HCT116 (cell line): ENCODE measurements at regions not wholly inside any gene's neighbourhood (a gene's known extent, or its start where the extent isn't known, plus 50 kb on each side); places are given as distances from the start of the nearest gene placed in this dataset.

ENCODE experiments used
- ATAC-seq: fragments of 200-7000 bp; cut with Tn5 transposase; 2 replicates; pipeline ENCODE4 v1.9.1; 2020; ENCODE audit warnings: mild to moderate bottlenecking, moderate library complexity
- BruUV-seq: library from RNA; stranded (reverse); fragments of 400-500 nt; replicated peaks from 2 replicates; lab custom pipeline; 2021; lab: Mats Ljungman, UMichigan
- CTCF ChIA-PET: fragments of 300-600 bp; sonication (Branson Sonifier 250); formaldehyde crosslinking; loops from one replicate; lab custom pipeline; 2021; ENCODE audit warnings: antibody characterized with exemption; lab: Charles Lee
- POLR2A ChIA-PET: fragments of 300-600, 350-600 bp; sonication (Branson Sonifier 250); formaldehyde crosslinking; loops from one replicate; lab custom pipeline; 2021; ENCODE audit warnings: antibody characterized with exemption; lab: Charles Lee
- RAD21 ChIA-PET, 2 experiments: fragments of 300-600 bp; sonication (Branson Sonifier 250); formaldehyde crosslinking; loops; one replicate each; lab custom pipeline; 2023; ENCODE audit warnings: low total read pairs in 2 of 2; ENCODE audit not compliant: uncharacterized antibody in 2 of 2, unreplicated experiment in 2 of 2, low non-redundant PET in 1 of 2; lab: Charles Lee
- DNase-seq: peaks from one replicate; pipeline ENCODE4 v3.0.0-alpha.2; 2010; ENCODE audit warnings: low read depth, low spot score
- H2AFZ ChIP-seq: fragments of 200-600 bp; shearing (Covaris generic), sonication (generic); 2 replicates; pipeline ENCODE4 v1.6.1; 2017; ENCODE audit warnings: low read depth, mixed run types, mixed read lengths, antibody characterized with exemption, low read length; ENCODE audit not compliant: poor library complexity, severe bottlenecking
- H3K27ac ChIP-seq: 2 replicates; pipeline ENCODE4 v1.5.1; 2012; ENCODE audit warnings: low read depth, low read length
- H3K27me3 ChIP-seq: fragments of 200-600 bp; sonication (generic); 2 replicates; pipeline ENCODE4 v1.6.1; 2016; ENCODE audit warnings: mixed run types, low read length, mixed read lengths; ENCODE audit not compliant: insufficient read depth
- H3K36me3 ChIP-seq, 2 experiments: fragments of 200-500 bp in 1 of 2; fragments of 200-600 bp in 1 of 2; sonication (Bioruptor generic) in 1 of 2; sonication (generic) in 1 of 2; 2 replicates each; pipeline versions ENCODE4 v1.5.1 to v1.6.1; 2014 to 2016; ENCODE audit warnings: low read length in 2 of 2, inconsistent platforms in 1 of 2, mixed read lengths in 1 of 2, mixed run types in 1 of 2; ENCODE audit not compliant: insufficient read depth in 2 of 2, control insufficient read depth in 1 of 2
- H3K4me1 ChIP-seq, 2 experiments: fragments of 200-600 bp in 1 of 2; sonication (generic) in 1 of 2; 2 replicates each; pipeline versions ENCODE4 v1.5.1 to v1.6.1; 2012 to 2017; ENCODE audit warnings: low read length in 2 of 2, inconsistent platforms in 1 of 2, mild to moderate bottlenecking in 1 of 2, mixed read lengths in 1 of 2, mixed run types in 1 of 2, moderate library complexity in 1 of 2; ENCODE audit not compliant: insufficient read depth in 2 of 2, control insufficient read depth in 1 of 2
- H3K4me2 ChIP-seq: fragments of 200-600 bp; sonication (generic); 2 replicates; pipeline ENCODE4 v1.6.1; 2017; ENCODE audit warnings: mixed run types, low read length, mixed read lengths
- H3K4me3 ChIP-seq, 2 experiments: fragments of 200-600 bp in 1 of 2; sonication (generic) in 1 of 2; replicated peaks in 1 of 2; 2 replicates each; pipeline ENCODE4 v1.5.1; 2011 to 2016; ENCODE audit warnings: low read length in 2 of 2, control low read depth in 1 of 2, low read depth in 1 of 2, mild to moderate bottlenecking in 1 of 2, mixed read lengths in 1 of 2, mixed run types in 1 of 2
- H3K79me2 ChIP-seq: fragments of 200-600 bp; sonication (generic); 2 replicates; pipeline ENCODE4 v1.6.1; 2017; ENCODE audit warnings: mild to moderate bottlenecking, mixed run types, low read length, moderate library complexity, mixed read lengths; ENCODE audit not compliant: insufficient read depth
- H3K9ac ChIP-seq: fragments of 200-600 bp; sonication (generic); 2 replicates; pipeline ENCODE4 v1.6.1; 2016; ENCODE audit warnings: low read length, mixed read lengths
- H3K9me2 ChIP-seq: fragments of 200-600 bp; sonication (generic), shearing (Covaris generic); 2 replicates; pipeline ENCODE4 v1.6.1; 2017; ENCODE audit warnings: mixed run types, mild to moderate bottlenecking, moderate library complexity; ENCODE audit not compliant: insufficient read depth
- H3K9me3 ChIP-seq, 2 experiments: fragments of 200-500 bp in 1 of 2; fragments of 200-600 bp in 1 of 2; sonication (Bioruptor generic) in 1 of 2; sonication (generic) in 1 of 2; 2 replicates each; pipeline ENCODE4 v1.6.1; 2014 to 2017; ENCODE audit warnings: low read length in 2 of 2, mixed read lengths in 2 of 2, inconsistent platforms in 1 of 2, low read depth in 1 of 2, mild to moderate bottlenecking in 1 of 2, mixed run types in 1 of 2, moderate library complexity in 1 of 2; ENCODE audit not compliant: control insufficient read depth in 1 of 2, insufficient read depth in 1 of 2
- H4K20me1 ChIP-seq: fragments of 200-600 bp; sonication (generic), shearing (Covaris generic); 2 replicates; pipeline ENCODE4 v1.6.1; 2017; ENCODE audit warnings: mixed run types, mild to moderate bottlenecking, moderate library complexity; ENCODE audit not compliant: insufficient read depth
- ATF3 ChIP-seq: IDR thresholded peaks from 2 replicates; pipeline ENCODE4 v1.6.1; 2012
- EZH2 ChIP-seq: fragments of 200-600 bp; sonication (generic); IDR thresholded peaks from 2 replicates; pipeline ENCODE4 v1.6.1; 2017; ENCODE audit warnings: antibody characterized with exemption, mixed run types
- EZH2phosphoT487 ChIP-seq: fragments of 200-600 bp; IDR thresholded peaks from 2 replicates; pipeline ENCODE4 v1.6.1; 2018; ENCODE audit warnings: antibody characterized with exemption, borderline replicate concordance
- JUND ChIP-seq: IDR thresholded peaks from 2 replicates; pipeline ENCODE4 v1.6.1; 2012
- MAX ChIP-seq: IDR thresholded peaks from 2 replicates; pipeline ENCODE4 v1.6.1; 2012
- POLR2A ChIP-seq: IDR thresholded peaks from 2 replicates; pipeline ENCODE4 v1.7.0; 2011; ENCODE audit warnings: borderline replicate concordance; ENCODE audit not compliant: insufficient read depth, insufficient read length; ENCODE audit errors: extremely low read depth
- REST ChIP-seq: IDR thresholded peaks from 2 replicates; pipeline ENCODE4 v1.6.1; 2012; ENCODE audit warnings: low read depth
- SIN3A ChIP-seq: IDR thresholded peaks from 2 replicates; pipeline ENCODE4 v1.6.1; 2012; ENCODE audit warnings: low read depth
- SP1 ChIP-seq: IDR thresholded peaks from 2 replicates; pipeline ENCODE4 v1.6.1; 2012; ENCODE audit warnings: low read depth
- SRF ChIP-seq: IDR thresholded peaks from 2 replicates; pipeline ENCODE4 v1.6.1; 2012; ENCODE audit warnings: low read depth
- TCF7L2 ChIP-seq: IDR thresholded peaks from 2 replicates; pipeline ENCODE4 v1.7.0; 2011; ENCODE audit warnings: borderline replicate concordance, inconsistent platforms; ENCODE audit not compliant: insufficient read depth, insufficient read length; ENCODE audit errors: extremely low read depth
- YY1 ChIP-seq: IDR thresholded peaks from 2 replicates; pipeline ENCODE4 v1.6.1; 2011; ENCODE audit warnings: low read length, low read depth, moderate library complexity, mild to moderate bottlenecking; ENCODE audit not compliant: insufficient replicate concordance; ENCODE audit errors: extremely low read depth
- ZFX ChIP-seq: fragments of 450-650 bp; IDR thresholded peaks from 2 replicates; pipeline ENCODE4 v1.6.1; 2017
- intact Hi-C: fragments of 100-400 bp; cut with micrococcal nuclease; formaldehyde crosslinking; loops from 2 replicates; pipeline ENCODE4 v1.10.0; 2022

GRCh38 chr4:138655286-138655685 is 360.3 kb upstream of the NOCT start:
- RAD21 ChIA-PET: no interaction called here
- intact Hi-C loops: no loop called here

More at GRCh38 chr4:138655286-138655685, 360.3 kb upstream of the NOCT start:
- Histone ChIP-seq H3K9ac (no peak overlapping the region), H4K20me1 (no peaks in the 10 kb centered on the region), H3K4me3 (no peak overlapping the region), H3K9me2 (no peaks in the 10 kb centered on the region), H3K9me3 (no peaks in the 10 kb centered on the region), H3K27me3 (no peaks in the 10 kb centered on the region), H3K4me1 (peaks cover 0 to 8% of the 10 kb centered on the region in 2 experiments; a peak in 1 of 4 replicates), H3K79me2 (no peaks in the 10 kb centered on the region), H3K4me2 (no peak overlapping the region), H3K36me3 (no peaks in the 10 kb centered on the region), H3K27ac (no peak overlapping the region), H2AFZ (no peak overlapping the region)
- POLR2A ChIA-PET: interaction anchor here (0.8 kb wide), 1 partner anchor 42 kb away, joined by 3 read pairs; no protein-coding TSS in a partner anchor
- no TSS peak for BruUV-seq
- CTCF ChIA-PET: no interaction called here
- ATAC-seq (no peak), DNase-seq (no peak)
- TF ChIP-seq SP1: no peak
- TF ChIP-seq SRF: no peak
- no peak for TF ChIP-seq TCF7L2
- no peak for TF ChIP-seq EZH2phosphoT487
- TF ChIP-seq POLR2A: no peak
- no peak for TF ChIP-seq ATF3
- no peak for TF ChIP-seq SIN3A
- no peak for TF ChIP-seq JUND
- no peak for TF ChIP-seq REST
- no peak for TF ChIP-seq YY1
- no peak for TF ChIP-seq ZFX
- TF ChIP-seq EZH2: no peak
- TF ChIP-seq MAX: no peak
